Common myeloid progenitor, CD34-positive (primary cell): ENCODE measurements at regions not wholly inside any gene's neighbourhood (a gene's known extent, or its start where the extent isn't known, plus 50 kb on each side); places are given as distances from the start of the nearest gene placed in this dataset.
A peak's percentile ranks its signal among the peaks of the same experiment; 100 is the strongest.

ENCODE experiments used
- CTCF ChIA-PET: fragments of 350-600 bp; sonication (Branson Sonifier 250); formaldehyde crosslinking; loops from one replicate; lab custom pipeline; 2021; ENCODE audit warnings: antibody characterized with exemption; lab: Charles Lee
- POLR2A ChIA-PET: fragments of 350-600 bp; sonication (Branson Sonifier 250); formaldehyde crosslinking; loops from one replicate; lab custom pipeline; 2021; ENCODE audit warnings: antibody characterized with exemption; lab: Charles Lee
- DNase-seq, 3 donors: peaks; one replicate each; pipeline versions ENCODE4 v3.0.0 to v3.0.0-alpha.2; 2013
- H3K27ac ChIP-seq, 2 experiments: 1 replicate in 1 of 2; 2 replicates in 1 of 2; pipeline ENCODE4 v1.7.0; 2013; ENCODE audit warnings: inconsistent platforms in 2 of 2, low read length in 2 of 2, mild to moderate bottlenecking in 2 of 2, low read depth in 1 of 2, moderate library complexity in 1 of 2; ENCODE audit not compliant: severe bottlenecking in 2 of 2, insufficient read depth in 1 of 2, poor library complexity in 1 of 2
- H3K27me3 ChIP-seq, 5 experiments: replicated peaks in 2 of 5; 1 replicate in 3 of 5; 2 replicates in 2 of 5; pipeline versions ENCODE4 v1.6.1 to v1.7.0; 2013; ENCODE audit warnings: low read length in 4 of 5, mild to moderate bottlenecking in 2 of 5, moderate library complexity in 2 of 5, inconsistent platforms in 1 of 5; ENCODE audit not compliant: insufficient read depth in 5 of 5, control insufficient read depth in 4 of 5
- H3K36me3 ChIP-seq, 4 experiments: 1 replicate in 2 of 4; 2 replicates in 2 of 4; pipeline versions ENCODE4 v1.6.1 to v1.7.0; 2013; ENCODE audit warnings: low read length in 3 of 4, control low read depth in 1 of 4, mild to moderate bottlenecking in 1 of 4; ENCODE audit not compliant: control insufficient read depth in 4 of 4, insufficient read depth in 4 of 4
- H3K4me1 ChIP-seq, 4 experiments: 1 replicate in 3 of 4; 2 replicates in 1 of 4; pipeline versions ENCODE4 v1.6.1 to v1.7.1; 2013; ENCODE audit warnings: low read length in 3 of 4, mild to moderate bottlenecking in 3 of 4, control low read depth in 1 of 4, inconsistent platforms in 1 of 4, moderate library complexity in 1 of 4; ENCODE audit not compliant: control insufficient read depth in 4 of 4, insufficient read depth in 4 of 4; ENCODE audit errors: control extremely low read depth in 1 of 4
- H3K4me3 ChIP-seq, 7 experiments: 1 replicate in 4 of 7; 2 replicates in 3 of 7; pipeline versions ENCODE4 v1.5.1 to v1.7.0; 2013; ENCODE audit warnings: mild to moderate bottlenecking in 7 of 7, low read length in 6 of 7, moderate library complexity in 6 of 7, inconsistent platforms in 2 of 7, low read depth in 2 of 7, control low read depth in 1 of 7; ENCODE audit not compliant: insufficient read depth in 4 of 7, control insufficient read depth in 1 of 7; ENCODE audit errors: extremely low read depth in 1 of 7
- H3K9me3 ChIP-seq, 5 experiments: 1 replicate in 4 of 5; 2 replicates in 1 of 5; pipeline versions ENCODE4 v1.6.1 to v1.7.1; 2013; ENCODE audit warnings: low read length in 4 of 5, mild to moderate bottlenecking in 2 of 5, inconsistent platforms in 1 of 5, low read depth in 1 of 5, moderate library complexity in 1 of 5; ENCODE audit not compliant: control insufficient read depth in 4 of 5, insufficient read depth in 2 of 5; ENCODE audit errors: control extremely low read depth in 1 of 5
- WGBS: methylation state at CpG from one replicate; pipeline ENCODE4 v1.1.5; 2013; ENCODE audit not compliant: insufficient coverage; 5-methylcytosine and 5-hydroxymethylcytosine counted together

GRCh38 chr1:221430152-221430960, 311.5 kb downstream of the DUSP10 start:
- Histone ChIP-seq H3K27ac (no peak overlapping the region), H3K4me3 (no peak overlapping the region), H3K27me3 (no peaks in the 10 kb centered on the region), H3K36me3 (no peaks in the 10 kb centered on the region), H3K9me3 (peaks cover 0 to 5% (median 0%) of the 10 kb centered on the region in 5 experiments), H3K4me1 (peaks cover 0 to 3% (median 0%) of the 10 kb centered on the region in 4 experiments)
- CTCF ChIA-PET, result interaction anchor here (1.0 to 3.6 kb wide), 4 partner anchors 15 to 620 kb away, joined by 3 to 23 read pairs (median 3); no protein-coding TSS in a partner anchor
- DNase-seq, result no peak
- POLR2A ChIA-PET, result no interaction called here
- WGBS, result 93% methylated on average over 3 of the region's 4 CpGs

GRCh38 chr1:221431068-221431651, 310.7 kb downstream of the DUSP10 start:
- peak in 2 of 3 donors; percentile 3 to 5 for DNase-seq
- WGBS, result 13% methylated on average over 1 of the region's 2 CpGs
- CTCF ChIA-PET, result interaction anchor here (0.5 to 3.6 kb wide), 7 partner anchors 9 to 1860 kb away, joined by 3 to 23 read pairs (median 3); no protein-coding TSS in a partner anchor
- Histone ChIP-seq H3K4me3 (no peak overlapping the region), H3K9me3 (peaks cover 0 to 5% (median 0%) of the 10 kb centered on the region in 5 experiments), H3K4me1 (peaks cover 0 to 6% (median 0%) of the 10 kb centered on the region in 4 experiments), H3K27ac (no peak overlapping the region), H3K36me3 (no peaks in the 10 kb centered on the region), H3K27me3 (no peaks in the 10 kb centered on the region)
- POLR2A ChIA-PET, result no interaction called here

GRCh38 chr1:221431961-221432360, 309.9 kb downstream of the DUSP10 start:
- CTCF ChIA-PET, result interaction anchor here (0.8 to 3.6 kb wide), 6 partner anchors 9 to 637 kb away, joined by 3 to 23 read pairs (median 3); no protein-coding TSS in a partner anchor
- H3K4me3 ChIP-seq, result no peak overlapping the region

GRCh38 chr1:221435504-221435904, 306.4 kb downstream of the DUSP10 start:
- DNase-seq, result peak; percentile 59 to 79 (median 73)
- H3K4me3 ChIP-seq, result no peak overlapping the region
- H3K27me3 ChIP-seq, result no peaks in the 10 kb centered on the region
- ChIA-PET CTCF (interaction anchor here (0.7 to 3.5 kb wide), 20 partner anchors 9 to 628 kb away, joined by 3 to 41 read pairs (median 4); partner anchors contain the start of gene HLX), POLR2A (no interaction called here)
- peaks cover 0 to 17% (median 4%) of the 10 kb centered on the region in 4 experiments for H3K4me1 ChIP-seq
- H3K27ac ChIP-seq, result no peak overlapping the region
- no peaks in the 10 kb centered on the region for H3K36me3 ChIP-seq
- no peaks in the 10 kb centered on the region for H3K9me3 ChIP-seq

More at GRCh38 chr1:221431961-221432360, 309.9 kb downstream of the DUSP10 start:
- POLR2A ChIA-PET, result no interaction called here
- DNase-seq, result no peak
- no peak overlapping the region for H3K27ac ChIP-seq
- peaks cover 0 to 6% (median 0%) of the 10 kb centered on the region in 4 experiments for H3K4me1 ChIP-seq
- H3K36me3 ChIP-seq, result no peaks in the 10 kb centered on the region
- no peaks in the 10 kb centered on the region for H3K27me3 ChIP-seq
- peaks cover 0 to 1% (median 0%) of the 10 kb centered on the region in 5 experiments for H3K9me3 ChIP-seq

- Histone ChIP-seq H3K36me3 (no peaks in the 10 kb centered on the region), H3K4me3 (no peak overlapping the region), H3K9me3 (no peaks in the 10 kb centered on the region), H3K27ac (no peak overlapping the region), H3K4me1 (peaks cover 0 to 17% (median 4%) of the 10 kb centered on the region in 4 experiments), H3K27me3 (no peaks in the 10 kb centered on the region)
- CTCF ChIA-PET, result no interaction called here
- no CpG with 5 or more reads among the region's 2 CpGs for WGBS
- POLR2A ChIA-PET, result no interaction called here
- DNase-seq, result no peak
These were observed 304.7 kb downstream of the DUSP10 start for GRCh38 chr1:221437171-221437570.

GRCh38 chr1:221437926-221438325, 304.0 kb downstream of the DUSP10 start:
- H3K27me3 ChIP-seq, result no peaks in the 10 kb centered on the region
- H3K9me3 ChIP-seq, result no peaks in the 10 kb centered on the region
- peaks cover 0 to 17% (median 4%) of the 10 kb centered on the region in 4 experiments for H3K4me1 ChIP-seq
- 100% methylated on average over 3 of the region's 5 CpGs for WGBS
- DNase-seq, result no peak
- H3K36me3 ChIP-seq, result no peaks in the 10 kb centered on the region
- CTCF ChIA-PET, result interaction anchor here (2.0 kb wide), 1 partner anchor 563 kb away, joined by 14 read pairs; no protein-coding TSS in a partner anchor
- POLR2A ChIA-PET, result no interaction called here
- H3K4me3 ChIP-seq, result no peak overlapping the region
- no peak overlapping the region for H3K27ac ChIP-seq
